Mesenchymal stem cell (in vitro differentiated cells and primary cell): ENCODE measurements at regions not wholly inside any gene's neighbourhood (a gene's known extent, or its start where the extent isn't known, plus 50 kb on each side); places are given as distances from the start of the nearest gene placed in this dataset.

Source experiments
- DNase-seq: peaks from one replicate; pipeline ENCODE4 v3.0.0-alpha.2; 2013
- H2AFZ ChIP-seq: one replicate; pipeline ENCODE4 v1.6.1; 2013; ENCODE audit warnings: low read depth, mild to moderate bottlenecking, control low read depth, inconsistent platforms, low read length, moderate library complexity
- H2AK5ac ChIP-seq: 2 replicates; pipeline ENCODE4 v1.6.1; 2013; ENCODE audit warnings: low read length, moderate library complexity, mild to moderate bottlenecking, inconsistent platforms; ENCODE audit not compliant: severe bottlenecking
- H2BK120ac ChIP-seq: one replicate; pipeline ENCODE4 v1.6.1; 2013; ENCODE audit warnings: low read depth, mild to moderate bottlenecking, inconsistent platforms, low read length, moderate library complexity
- H2BK12ac ChIP-seq, 2 experiments: one replicate each; pipeline ENCODE4 v1.6.1; 2013; ENCODE audit warnings: inconsistent platforms in 2 of 2, low read length in 2 of 2, mild to moderate bottlenecking in 2 of 2, moderate library complexity in 2 of 2, control low read depth in 1 of 2
- H2BK15ac ChIP-seq: one replicate; pipeline ENCODE4 v1.6.1; 2013; ENCODE audit warnings: mild to moderate bottlenecking, low read depth, inconsistent platforms; ENCODE audit not compliant: poor library complexity, severe bottlenecking
- H2BK5ac ChIP-seq: 2 replicates; pipeline ENCODE4 v1.6.1; 2013; ENCODE audit warnings: low read depth, mild to moderate bottlenecking, low read length, control low read depth, inconsistent platforms; ENCODE audit not compliant: poor library complexity, severe bottlenecking
- H3K14ac ChIP-seq, 2 experiments: one replicate each; pipeline ENCODE4 v1.6.1; 2013; ENCODE audit warnings: inconsistent platforms in 2 of 2, low read length in 2 of 2, control low read depth in 1 of 2, mild to moderate bottlenecking in 1 of 2, moderate library complexity in 1 of 2
- H3K18ac ChIP-seq, 2 experiments: one replicate each; pipeline ENCODE4 v1.6.1; 2013; ENCODE audit warnings: inconsistent platforms in 2 of 2, low read length in 2 of 2, control low read depth in 1 of 2, low read depth in 1 of 2, mild to moderate bottlenecking in 1 of 2
- H3K23ac ChIP-seq, 2 experiments: one replicate each; pipeline ENCODE4 v1.6.1; 2013; ENCODE audit warnings: inconsistent platforms in 2 of 2, low read length in 2 of 2, mild to moderate bottlenecking in 2 of 2, moderate library complexity in 2 of 2, control low read depth in 1 of 2
- H3K27ac ChIP-seq: 2 replicates; pipeline ENCODE4 v1.5.1; 2013; ENCODE audit warnings: mild to moderate bottlenecking, moderate library complexity, low read length, control low read depth, inconsistent platforms; ENCODE audit not compliant: poor library complexity, severe bottlenecking
- H3K27me3 ChIP-seq, 2 experiments: 2 replicates each; pipeline versions ENCODE4 v1.6.1 to v1.7.0; 2013; ENCODE audit warnings: low read length in 2 of 2, mild to moderate bottlenecking in 2 of 2, moderate library complexity in 2 of 2, control low read depth in 1 of 2, inconsistent platforms in 1 of 2; ENCODE audit not compliant: control insufficient read depth in 1 of 2, insufficient read depth in 1 of 2
- H3K36me3 ChIP-seq, 2 experiments: 2 replicates each; pipeline versions ENCODE4 v1.6.1 to v1.7.0; 2013; ENCODE audit warnings: low read length in 2 of 2, control low read depth in 1 of 2, inconsistent platforms in 1 of 2, low read depth in 1 of 2, mild to moderate bottlenecking in 1 of 2; ENCODE audit not compliant: insufficient read depth in 2 of 2, control insufficient read depth in 1 of 2
- H3K4ac ChIP-seq, 2 experiments: one replicate each; pipeline ENCODE4 v1.6.1; 2013; ENCODE audit warnings: inconsistent platforms in 2 of 2, low read length in 2 of 2, mild to moderate bottlenecking in 2 of 2, moderate library complexity in 2 of 2, control low read depth in 1 of 2, low read depth in 1 of 2
- H3K4me1 ChIP-seq: 2 replicates; pipeline ENCODE4 v1.6.1; 2013; ENCODE audit warnings: low read depth, low read length, control low read depth; ENCODE audit not compliant: control insufficient read depth, insufficient read depth
- H3K4me2 ChIP-seq: 2 replicates; pipeline ENCODE4 v1.6.1; 2013; ENCODE audit warnings: low read length, mild to moderate bottlenecking, inconsistent platforms; ENCODE audit not compliant: poor library complexity, severe bottlenecking
- H3K4me3 ChIP-seq, 2 experiments: 2 replicates each; pipeline versions ENCODE4 v1.5.1 to v1.7.0; 2013; ENCODE audit warnings: low read length in 2 of 2, mild to moderate bottlenecking in 2 of 2, control low read depth in 1 of 2, low read depth in 1 of 2; ENCODE audit not compliant: insufficient read depth in 1 of 2
- H3K79me1 ChIP-seq: replicated peaks from 2 replicates; pipeline ENCODE4 v1.6.1; 2013; ENCODE audit warnings: mild to moderate bottlenecking, control low read depth, low read length, inconsistent platforms; ENCODE audit not compliant: poor library complexity, severe bottlenecking
- H3K9ac ChIP-seq: 2 replicates; pipeline ENCODE4 v1.7.0; 2013; ENCODE audit warnings: mild to moderate bottlenecking, low read length, moderate library complexity
- H3K9me3 ChIP-seq: 2 replicates; pipeline ENCODE4 v1.7.0; 2013; ENCODE audit warnings: mild to moderate bottlenecking, low read length; ENCODE audit not compliant: control insufficient read depth
- H4K8ac ChIP-seq: one replicate; pipeline ENCODE4 v1.6.1; 2013; ENCODE audit warnings: inconsistent platforms, mild to moderate bottlenecking, low read length, moderate library complexity
- H4K91ac ChIP-seq: one replicate; pipeline ENCODE4 v1.6.1; 2013; ENCODE audit warnings: mild to moderate bottlenecking, low read length, inconsistent platforms
- WGBS: methylation state at CpG from one replicate; pipeline ENCODE4 v1.1.7; 2013; ENCODE audit warnings: mixed read lengths; 5-methylcytosine and 5-hydroxymethylcytosine counted together

DNA sequence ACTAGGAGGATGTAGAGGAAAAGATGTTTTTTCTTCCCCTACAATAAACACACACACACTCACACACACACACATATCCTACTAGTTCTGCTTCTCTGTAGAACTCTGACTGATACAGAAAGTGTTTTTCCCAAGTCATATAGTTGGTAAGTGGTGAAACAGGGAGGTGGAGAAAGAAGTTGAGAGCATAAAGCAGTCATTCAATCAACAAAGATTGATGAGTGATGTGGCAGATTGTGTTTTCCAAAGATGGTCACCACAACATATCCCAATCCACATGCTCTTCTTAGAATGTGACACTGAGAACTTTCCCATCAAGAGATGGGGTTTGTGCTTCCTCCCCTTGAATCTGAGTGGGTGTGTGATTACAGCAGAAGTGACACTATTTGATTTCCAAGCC lies 123.4 kb upstream of the ATP6AP2 start:
- no peak overlapping the region for H3K9ac ChIP-seq
- H2AK5ac ChIP-seq = no peak overlapping the region
- no peak overlapping the region for H3K4me3 ChIP-seq
- H3K4ac ChIP-seq = no peak overlapping the region
- no peak overlapping the region for H3K27ac ChIP-seq
- H3K4me1 ChIP-seq = no peaks in the 10 kb centered on the region
- peaks cover 23% of the 10 kb centered on the region for H3K9me3 ChIP-seq
- no peak overlapping the region for H3K14ac ChIP-seq
- H3K23ac ChIP-seq = no peak overlapping the region
- H2BK15ac ChIP-seq = no peak overlapping the region
- no peaks in the 10 kb centered on the region for H3K36me3 ChIP-seq
- no peak for DNase-seq
- H2AFZ ChIP-seq = no peak overlapping the region
- H3K79me1 ChIP-seq = no peaks in the 10 kb centered on the region
- H4K91ac ChIP-seq = no peak overlapping the region
- H2BK5ac ChIP-seq = no peak overlapping the region
- H3K4me2 ChIP-seq = no peak overlapping the region
- no peak overlapping the region for H2BK12ac ChIP-seq
- no peak overlapping the region for H2BK120ac ChIP-seq
- no peak overlapping the region for H4K8ac ChIP-seq
- peaks cover 0 to 76% of the 10 kb centered on the region in 2 experiments for H3K27me3 ChIP-seq
- no peak overlapping the region for H3K18ac ChIP-seq

- Histone ChIP-seq H2BK15ac (no peak overlapping the region), H3K4me3 (no peak overlapping the region), H3K27ac (no peak overlapping the region), H3K9ac (no peak overlapping the region), H2AFZ (no peak overlapping the region), H2BK5ac (no peak overlapping the region), H4K8ac (no peak overlapping the region), H3K4ac (no peak overlapping the region), H3K27me3 (peaks cover 0 to 72% of the 10 kb centered on the region in 2 experiments), H3K14ac (no peak overlapping the region), H3K4me2 (no peak overlapping the region), H3K79me1 (no peaks in the 10 kb centered on the region), H2BK120ac (no peak overlapping the region), H2BK12ac (no peak overlapping the region), H3K23ac (no peak overlapping the region), H2AK5ac (no peak overlapping the region), H3K18ac (no peak overlapping the region), H3K9me3 (peaks cover 14% of the 10 kb centered on the region), H4K91ac (no peak overlapping the region), H3K4me1 (no peaks in the 10 kb centered on the region), H3K36me3 (no peaks in the 10 kb centered on the region)
- no peak for DNase-seq
- 95% methylated on average over 4 of the region's 6 CpGs for WGBS
Measured at GRCh38 chrX:40452031-40452430, 128.7 kb upstream of the ATP6AP2 start.

GRCh38 chrX:40449956-40450706 lies 130.6 kb upstream of the ATP6AP2 start:
- WGBS = 40% methylated on average over 8 of the region's 8 CpGs
- Histone ChIP-seq H3K23ac (no peak overlapping the region), H3K9me3 (peaks cover 4% of the 10 kb centered on the region), H3K4ac (no peak overlapping the region), H3K36me3 (no peaks in the 10 kb centered on the region), H4K8ac (no peak overlapping the region), H3K4me3 (no peak overlapping the region), H4K91ac (no peak overlapping the region), H3K14ac (no peak overlapping the region), H3K4me2 (no peak overlapping the region), H3K79me1 (no peaks in the 10 kb centered on the region), H3K4me1 (no peaks in the 10 kb centered on the region), H3K27me3 (peaks cover 0 to 61% of the 10 kb centered on the region in 2 experiments), H3K18ac (no peak overlapping the region), H2BK120ac (no peak overlapping the region), H3K9ac (no peak overlapping the region), H2BK15ac (no peak overlapping the region), H2BK5ac (no peak overlapping the region), H2BK12ac (no peak overlapping the region), H3K27ac (no peak overlapping the region), H2AFZ (no peak overlapping the region), H2AK5ac (no peak overlapping the region)
- DNase-seq = no peak

DNA sequence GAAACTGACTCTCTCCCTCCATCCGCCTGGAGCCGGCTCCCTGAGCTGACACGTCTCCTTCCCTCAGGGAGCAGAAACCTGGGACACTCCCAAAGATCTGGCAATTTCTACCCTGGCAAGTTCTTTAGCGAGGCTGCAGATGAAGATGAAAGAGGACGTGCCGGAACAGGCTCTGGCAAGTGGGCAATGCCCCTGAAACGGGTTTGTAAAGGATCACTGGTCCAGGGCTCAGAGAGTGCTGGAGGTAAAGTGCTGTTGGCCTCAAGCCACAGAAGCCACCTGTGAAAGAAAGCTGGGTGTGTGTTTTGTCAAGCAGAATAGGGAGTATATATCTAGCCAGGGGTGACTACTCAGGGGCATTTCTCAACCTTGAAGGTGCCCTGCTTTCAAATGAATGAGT lies 131.4 kb upstream of the ATP6AP2 start:
- Histone ChIP-seq H3K9ac (no peak overlapping the region), H3K4ac (no peak overlapping the region), H4K91ac (no peak overlapping the region), H3K36me3 (no peaks in the 10 kb centered on the region), H4K8ac (no peak overlapping the region), H2AFZ (no peak overlapping the region), H2BK5ac (no peak overlapping the region), H3K79me1 (no peaks in the 10 kb centered on the region), H2BK15ac (no peak overlapping the region), H3K27ac (no peak overlapping the region), H2BK12ac (no peak overlapping the region), H3K4me1 (no peaks in the 10 kb centered on the region), H3K4me3 (no peak overlapping the region), H2BK120ac (no peak overlapping the region), H3K23ac (no peak overlapping the region), H2AK5ac (no peak overlapping the region), H3K14ac (no peak overlapping the region), H3K27me3 (peaks cover 0 to 58% of the 10 kb centered on the region in 2 experiments), H3K18ac (no peak overlapping the region), H3K4me2 (no peak overlapping the region), H3K9me3 (no peaks in the 10 kb centered on the region)
- WGBS = 94% methylated on average over 7 of the region's 7 CpGs
- no peak for DNase-seq
